GM23338 (cell line): ENCODE measurements at regions not wholly inside any gene's neighbourhood (a gene's known extent, or its start where the extent isn't known, plus 50 kb on each side); places are given as distances from the start of the nearest gene placed in this dataset.

Experiments used
- ATAC-seq: fragments of 200-7000 bp; cut with Tn5 transposase; 3 replicates; pipeline ENCODE4 v1.9.1; 2020
- DNase-seq: peaks from one replicate; pipeline ENCODE4 v3.0.0-alpha.2; 2015; ENCODE audit warnings: low spot score
- H2AFZ ChIP-seq: fragments of 200-600 bp; sonication (generic); 2 replicates; pipeline ENCODE4 v1.8.0; 2016; ENCODE audit warnings: antibody characterized with exemption, mild to moderate bottlenecking, moderate library complexity
- H3F3A ChIP-seq: fragments of 200-600 bp; sonication (generic); replicated peaks from 2 replicates; pipeline ENCODE4 v1.8.0; 2017; ENCODE audit warnings: antibody characterized with exemption, mixed run types, low read depth
- H3K27ac ChIP-seq: fragments of 200-600 bp; sonication (generic); 2 replicates; pipeline ENCODE4 v1.6.1; 2016; ENCODE audit warnings: low read depth
- H3K27me3 ChIP-seq: fragments of 200-600 bp; sonication (generic); 2 replicates; pipeline ENCODE4 v1.8.0; 2016; ENCODE audit warnings: mild to moderate bottlenecking, mixed run types, moderate library complexity; ENCODE audit not compliant: insufficient read depth
- H3K36me3 ChIP-seq: fragments of 200-600 bp; sonication (generic); 2 replicates; pipeline ENCODE4 v1.8.0; 2016; ENCODE audit warnings: mild to moderate bottlenecking; ENCODE audit not compliant: insufficient read depth
- H3K4me1 ChIP-seq: fragments of 200-600 bp; sonication (generic); 2 replicates; pipeline ENCODE4 v1.8.0; 2016; ENCODE audit warnings: mild to moderate bottlenecking, moderate library complexity; ENCODE audit not compliant: insufficient read depth
- H3K4me2 ChIP-seq: fragments of 200-600 bp; sonication (generic); 2 replicates; pipeline ENCODE4 v1.7.1; 2017; ENCODE audit warnings: mixed run types
- H3K4me3 ChIP-seq: fragments of 200-600 bp; sonication (generic); 2 replicates; pipeline ENCODE4 v1.6.1; 2016; ENCODE audit warnings: mixed run types
- H3K79me2 ChIP-seq: fragments of 200-600 bp; sonication (generic); replicated peaks from 2 replicates; pipeline ENCODE4 v1.8.0; 2017; ENCODE audit warnings: mild to moderate bottlenecking; ENCODE audit not compliant: insufficient read depth
- H3K9me2 ChIP-seq: fragments of 200-600 bp; sonication (generic); 2 replicates; pipeline ENCODE4 v1.8.0; 2017; ENCODE audit not compliant: insufficient read depth
- H4K20me1 ChIP-seq: fragments of 200-600 bp; sonication (generic); replicated peaks from 2 replicates; pipeline ENCODE4 v1.8.0; 2017; ENCODE audit warnings: mild to moderate bottlenecking; ENCODE audit not compliant: insufficient read depth
- H3K27ac Mint-ChIP-seq: 2 replicates; pipeline ENCODE4 v1.8.0; 2020; ENCODE audit warnings: inconsistent platforms, mild to moderate bottlenecking, moderate library complexity, mixed read lengths
- H3K27me3 Mint-ChIP-seq: 3 replicates; pipeline ENCODE4 v1.8.0; 2022; ENCODE audit warnings: low read depth, mild to moderate bottlenecking, moderate library complexity, mixed read lengths, inconsistent platforms; ENCODE audit not compliant: insufficient read depth, poor library complexity
- H3K36me3 Mint-ChIP-seq: 3 replicates; pipeline ENCODE4 v1.8.0; 2021; ENCODE audit warnings: low read depth, mild to moderate bottlenecking, inconsistent platforms, moderate library complexity, mixed read lengths
- H3K4me1 Mint-ChIP-seq: 3 replicates; pipeline ENCODE4 v1.8.0; 2020; ENCODE audit warnings: mild to moderate bottlenecking, inconsistent platforms, mixed read lengths
- H3K4me3 Mint-ChIP-seq: 3 replicates; pipeline ENCODE4 v1.8.0; 2021; ENCODE audit warnings: moderate library complexity, mild to moderate bottlenecking, inconsistent platforms, mixed read lengths
- H3K9me3 Mint-ChIP-seq: 3 replicates; pipeline ENCODE4 v1.8.0; 2020; ENCODE audit warnings: moderate library complexity, mild to moderate bottlenecking, inconsistent platforms, mixed read lengths
- CREB1 ChIP-seq: fragments of 250-450 bp; sonication (Bioruptor Pico); IDR thresholded peaks from 2 replicates; pipeline ENCODE4 v1.5.0; 2020; ENCODE audit warnings: low read depth, mild to moderate bottlenecking, moderate library complexity
- EZH2 ChIP-seq: fragments of 200-600 bp; sonication (generic); IDR thresholded peaks from one replicate; pipeline ENCODE4 v1.8.0; 2017; ENCODE audit warnings: antibody characterized with exemption, mild to moderate bottlenecking, low read depth; ENCODE audit not compliant: unreplicated experiment
- EZH2phosphoT487 ChIP-seq: fragments of 200-600 bp; sonication (generic); IDR thresholded peaks from one replicate; pipeline ENCODE4 v1.8.1; 2018; ENCODE audit warnings: antibody characterized with exemption; ENCODE audit not compliant: unreplicated experiment
- JUNB ChIP-seq: IDR thresholded peaks from one replicate; pipeline ENCODE4 v1.6.1; 2016; ENCODE audit warnings: antibody characterized with exemption; ENCODE audit not compliant: unreplicated experiment
- NANOG ChIP-seq: IDR thresholded peaks from 2 replicates; pipeline ENCODE4 v1.6.1; 2016; ENCODE audit warnings: antibody characterized with exemption, borderline replicate concordance
- POLR2AphosphoS5 ChIP-seq: IDR thresholded peaks from 2 replicates; pipeline ENCODE4 v1.6.1; 2016; ENCODE audit warnings: antibody characterized with exemption, low read depth
- STAT1 ChIP-seq: IDR thresholded peaks from one replicate; pipeline ENCODE4 v1.6.1; 2016; ENCODE audit warnings: antibody characterized with exemption; ENCODE audit not compliant: unreplicated experiment
- ZNF114 ChIP-seq: fragments of 250-450 bp; sonication (Bioruptor Pico); IDR thresholded peaks from 2 replicates; pipeline ENCODE4 v1.5.0; 2020; ENCODE audit warnings: mild to moderate bottlenecking, moderate library complexity
- TF ChIP-seq, protein P1 (sequence below): IDR thresholded peaks from 2 replicates; pipeline ENCODE4 v1.6.1; 2016; ENCODE audit warnings: antibody characterized with exemption
- TF ChIP-seq, protein P2 (sequence below), 2 experiments: fragments of 200-600 bp in 1 of 2; sonication (generic) in 1 of 2; conservative IDR thresholded peaks; 2 replicates each; pipeline versions ENCODE4 v1.5.1 to v1.6.1; 2016 to 2017; ENCODE audit warnings: antibody characterized with exemption in 2 of 2, low read depth in 2 of 2, mild to moderate bottlenecking in 2 of 2, moderate library complexity in 1 of 2
- TF ChIP-seq, protein P3 (sequence below): IDR thresholded peaks from one replicate; pipeline ENCODE4 v1.6.1; 2018; ENCODE audit warnings: antibody characterized with exemption; ENCODE audit not compliant: unreplicated experiment

DNA sequence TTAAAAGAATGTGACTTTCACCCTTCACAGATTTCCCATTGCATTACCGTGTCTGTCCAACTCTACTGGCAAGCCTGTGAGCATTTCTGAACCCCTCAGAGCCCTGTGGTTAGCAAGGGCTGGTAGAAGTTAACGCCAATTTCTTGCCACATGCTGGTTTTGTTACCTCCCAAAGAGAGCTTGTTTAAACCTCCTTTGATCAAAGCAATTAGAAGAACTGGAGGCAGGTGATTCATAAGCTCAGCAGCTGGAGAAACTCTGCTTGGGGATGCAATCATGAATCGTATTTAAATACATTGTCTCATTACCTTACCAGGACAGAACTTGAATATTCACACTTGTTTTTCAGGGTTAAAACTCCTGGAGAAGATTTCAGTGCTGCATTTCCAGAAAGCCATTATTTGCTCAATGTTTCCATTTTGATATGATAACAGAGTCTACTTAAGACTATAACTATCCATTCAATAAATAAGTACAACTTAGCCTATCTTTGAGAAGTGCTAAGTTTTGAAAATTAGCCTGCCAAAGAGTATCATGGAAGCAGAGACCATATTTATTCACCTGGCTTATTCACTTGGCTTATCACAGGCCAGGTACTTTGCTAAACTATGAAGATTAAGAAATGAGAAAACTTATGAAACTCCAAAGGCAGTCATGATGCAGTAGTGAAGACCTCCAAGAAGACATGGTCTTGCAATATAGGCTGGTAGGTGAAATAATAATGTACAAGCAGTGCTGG is 292.8 kb downstream of the INSIG2 start:
- Histone ChIP-seq H3K4me2 (no peak overlapping the region), H3K27me3 (no peaks in the 10 kb centered on the region), H3F3A (no peaks in the 10 kb centered on the region), H2AFZ (no peak overlapping the region), H3K4me1 (no peaks in the 10 kb centered on the region), H3K27ac (no peak overlapping the region), H3K79me2 (no peaks in the 10 kb centered on the region), H3K4me3 (no peak overlapping the region), H4K20me1 (no peaks in the 10 kb centered on the region), H3K9me2 (peaks cover 9% of the 10 kb centered on the region), H3K36me3 (no peaks in the 10 kb centered on the region)
- Mint-ChIP-seq H3K27ac (no peak overlapping the region), H3K36me3 (no peaks in the 10 kb centered on the region), H3K4me3 (no peak overlapping the region), H3K9me3 (no peaks in the 10 kb centered on the region), H3K4me1 (no peaks in the 10 kb centered on the region; the same call in 2 of the 3 replicates), H3K27me3 (no peaks in the 10 kb centered on the region)
- ATAC-seq (no peak), DNase-seq (no peak)
- TF ChIP-seq, protein P1, sequence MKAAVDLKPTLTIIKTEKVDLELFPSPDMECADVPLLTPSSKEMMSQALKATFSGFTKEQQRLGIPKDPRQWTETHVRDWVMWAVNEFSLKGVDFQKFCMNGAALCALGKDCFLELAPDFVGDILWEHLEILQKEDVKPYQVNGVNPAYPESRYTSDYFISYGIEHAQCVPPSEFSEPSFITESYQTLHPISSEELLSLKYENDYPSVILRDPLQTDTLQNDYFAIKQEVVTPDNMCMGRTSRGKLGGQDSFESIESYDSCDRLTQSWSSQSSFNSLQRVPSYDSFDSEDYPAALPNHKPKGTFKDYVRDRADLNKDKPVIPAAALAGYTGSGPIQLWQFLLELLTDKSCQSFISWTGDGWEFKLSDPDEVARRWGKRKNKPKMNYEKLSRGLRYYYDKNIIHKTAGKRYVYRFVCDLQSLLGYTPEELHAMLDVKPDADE = no peak
- TF ChIP-seq STAT1 = no peak
- no peak for TF ChIP-seq EZH2
- no peak for TF ChIP-seq JUNB
- TF ChIP-seq, protein P2, sequence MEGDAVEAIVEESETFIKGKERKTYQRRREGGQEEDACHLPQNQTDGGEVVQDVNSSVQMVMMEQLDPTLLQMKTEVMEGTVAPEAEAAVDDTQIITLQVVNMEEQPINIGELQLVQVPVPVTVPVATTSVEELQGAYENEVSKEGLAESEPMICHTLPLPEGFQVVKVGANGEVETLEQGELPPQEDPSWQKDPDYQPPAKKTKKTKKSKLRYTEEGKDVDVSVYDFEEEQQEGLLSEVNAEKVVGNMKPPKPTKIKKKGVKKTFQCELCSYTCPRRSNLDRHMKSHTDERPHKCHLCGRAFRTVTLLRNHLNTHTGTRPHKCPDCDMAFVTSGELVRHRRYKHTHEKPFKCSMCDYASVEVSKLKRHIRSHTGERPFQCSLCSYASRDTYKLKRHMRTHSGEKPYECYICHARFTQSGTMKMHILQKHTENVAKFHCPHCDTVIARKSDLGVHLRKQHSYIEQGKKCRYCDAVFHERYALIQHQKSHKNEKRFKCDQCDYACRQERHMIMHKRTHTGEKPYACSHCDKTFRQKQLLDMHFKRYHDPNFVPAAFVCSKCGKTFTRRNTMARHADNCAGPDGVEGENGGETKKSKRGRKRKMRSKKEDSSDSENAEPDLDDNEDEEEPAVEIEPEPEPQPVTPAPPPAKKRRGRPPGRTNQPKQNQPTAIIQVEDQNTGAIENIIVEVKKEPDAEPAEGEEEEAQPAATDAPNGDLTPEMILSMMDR (conservative IDR thresholded peaks at IDR 0.05; ENCODE audit: low read depth in 2 of 2) = no peak
- no peak for TF ChIP-seq ZNF114 (CRISPR knock-in tag)
- no peak for TF ChIP-seq POLR2AphosphoS5
- no peak for TF ChIP-seq EZH2phosphoT487
- no peak for TF ChIP-seq NANOG
- TF ChIP-seq, protein P3, sequence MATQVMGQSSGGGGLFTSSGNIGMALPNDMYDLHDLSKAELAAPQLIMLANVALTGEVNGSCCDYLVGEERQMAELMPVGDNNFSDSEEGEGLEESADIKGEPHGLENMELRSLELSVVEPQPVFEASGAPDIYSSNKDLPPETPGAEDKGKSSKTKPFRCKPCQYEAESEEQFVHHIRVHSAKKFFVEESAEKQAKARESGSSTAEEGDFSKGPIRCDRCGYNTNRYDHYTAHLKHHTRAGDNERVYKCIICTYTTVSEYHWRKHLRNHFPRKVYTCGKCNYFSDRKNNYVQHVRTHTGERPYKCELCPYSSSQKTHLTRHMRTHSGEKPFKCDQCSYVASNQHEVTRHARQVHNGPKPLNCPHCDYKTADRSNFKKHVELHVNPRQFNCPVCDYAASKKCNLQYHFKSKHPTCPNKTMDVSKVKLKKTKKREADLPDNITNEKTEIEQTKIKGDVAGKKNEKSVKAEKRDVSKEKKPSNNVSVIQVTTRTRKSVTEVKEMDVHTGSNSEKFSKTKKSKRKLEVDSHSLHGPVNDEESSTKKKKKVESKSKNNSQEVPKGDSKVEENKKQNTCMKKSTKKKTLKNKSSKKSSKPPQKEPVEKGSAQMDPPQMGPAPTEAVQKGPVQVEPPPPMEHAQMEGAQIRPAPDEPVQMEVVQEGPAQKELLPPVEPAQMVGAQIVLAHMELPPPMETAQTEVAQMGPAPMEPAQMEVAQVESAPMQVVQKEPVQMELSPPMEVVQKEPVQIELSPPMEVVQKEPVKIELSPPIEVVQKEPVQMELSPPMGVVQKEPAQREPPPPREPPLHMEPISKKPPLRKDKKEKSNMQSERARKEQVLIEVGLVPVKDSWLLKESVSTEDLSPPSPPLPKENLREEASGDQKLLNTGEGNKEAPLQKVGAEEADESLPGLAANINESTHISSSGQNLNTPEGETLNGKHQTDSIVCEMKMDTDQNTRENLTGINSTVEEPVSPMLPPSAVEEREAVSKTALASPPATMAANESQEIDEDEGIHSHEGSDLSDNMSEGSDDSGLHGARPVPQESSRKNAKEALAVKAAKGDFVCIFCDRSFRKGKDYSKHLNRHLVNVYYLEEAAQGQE = no peak
- TF ChIP-seq CREB1 = no peak
